H1 (cell line): ENCODE measurements at regions not wholly inside any gene's neighbourhood (a gene's known extent, or its start where the extent isn't known, plus 50 kb on each side); places are given as distances from the start of the nearest gene placed in this dataset.

Source experiments
- CTCF ChIA-PET: fragments of 300-600 bp; sonication (Branson Sonifier 250); formaldehyde crosslinking; loops from one replicate; lab custom pipeline; 2021; ENCODE audit not compliant: partially characterized antibody; lab: Charles Lee
- POLR2A ChIA-PET: fragments of 300-600 bp; sonication (Branson Sonifier 250); formaldehyde crosslinking; loops from one replicate; lab custom pipeline; 2021; ENCODE audit warnings: inconsistent platforms; ENCODE audit not compliant: partially characterized antibody; lab: Charles Lee
- DNase-seq, 2 experiments: peaks; one replicate each; pipeline versions ENCODE4 v3.0.0 to v3.0.0-alpha.2; 2010 to 2022; ENCODE audit warnings: low spot score in 2 of 2, low read depth in 1 of 2, mixed read lengths in 1 of 2
- FAIRE-seq: peaks from 2 replicates; lab custom pipeline; 2011; peaks lifted over from hg19 to GRCh38; lab: Jason Lieb, UNC
- H2AFZ ChIP-seq: 2 replicates; pipeline ENCODE4 v1.8.1; 2012; ENCODE audit warnings: low read length, inconsistent platforms
- H2AK5ac ChIP-seq: 2 replicates; pipeline ENCODE4 v1.6.1; 2013; ENCODE audit warnings: low read depth, low read length
- H2BK120ac ChIP-seq: replicated peaks from 2 replicates; pipeline ENCODE3; 2013; ENCODE audit warnings: low read depth, low read length, inconsistent platforms
- H2BK12ac ChIP-seq: 2 replicates; pipeline ENCODE4 v1.6.1; 2013; ENCODE audit warnings: low read depth, low read length
- H2BK15ac ChIP-seq: 2 replicates; pipeline ENCODE4 v1.6.1; 2013; ENCODE audit warnings: low read length
- H2BK20ac ChIP-seq: 2 replicates; pipeline ENCODE4 v1.6.1; 2013; ENCODE audit warnings: low read length
- H2BK5ac ChIP-seq: 2 replicates; pipeline ENCODE4 v1.6.1; 2013; ENCODE audit warnings: low read depth, low read length
- H3K14ac ChIP-seq: 2 replicates; pipeline ENCODE4 v1.6.1; 2013; ENCODE audit warnings: inconsistent platforms; ENCODE audit not compliant: insufficient read length
- H3K18ac ChIP-seq: 2 replicates; pipeline ENCODE4 v1.6.1; 2013; ENCODE audit warnings: low read length; ENCODE audit errors: extremely low read depth
- H3K23ac ChIP-seq: 2 replicates; pipeline ENCODE4 v1.6.1; 2013; ENCODE audit warnings: inconsistent platforms; ENCODE audit not compliant: insufficient read length
- H3K23me2 ChIP-seq: 2 replicates; pipeline ENCODE4 v1.6.1; 2013; ENCODE audit warnings: low read depth, low read length
- H3K27ac ChIP-seq: 2 replicates; pipeline ENCODE4 v1.6.1; 2011; ENCODE audit warnings: low read depth, low read length, inconsistent platforms
- H3K27me3 ChIP-seq, 4 experiments: replicated peaks in 1 of 4; 1 replicate in 1 of 4; 2 replicates in 3 of 4; pipeline versions ENCODE4 v1.6.1 to v1.8.1; 2011 to 2013; ENCODE audit warnings: low read length in 3 of 4, mild to moderate bottlenecking in 3 of 4, inconsistent platforms in 2 of 4, mixed read lengths in 2 of 4, moderate library complexity in 1 of 4; ENCODE audit not compliant: control insufficient read depth in 3 of 4, insufficient read depth in 3 of 4; ENCODE audit errors: extremely low read depth in 1 of 4
- H3K36me3 ChIP-seq, 4 experiments: 2 replicates each; pipeline versions ENCODE4 v1.6.1 to v1.8.1; 2011 to 2013; ENCODE audit warnings: mild to moderate bottlenecking in 4 of 4, low read length in 3 of 4, moderate library complexity in 2 of 4, control low read depth in 1 of 4, inconsistent platforms in 1 of 4; ENCODE audit not compliant: insufficient read depth in 4 of 4, control insufficient read depth in 2 of 4
- H3K4ac ChIP-seq: replicated peaks from 2 replicates; pipeline ENCODE3; 2013; ENCODE audit warnings: low read length, low read depth, mixed read lengths, inconsistent platforms; ENCODE audit not compliant: insufficient read length
- H3K4me1 ChIP-seq, 4 experiments: replicated peaks in 1 of 4; 1 replicate in 1 of 4; 2 replicates in 3 of 4; pipeline versions ENCODE4 v1.6.1 to v1.8.1; 2011 to 2013; ENCODE audit warnings: low read length in 3 of 4, inconsistent platforms in 2 of 4, mixed read lengths in 1 of 4; ENCODE audit not compliant: insufficient read depth in 4 of 4, control insufficient read depth in 3 of 4
- H3K4me2 ChIP-seq, 2 experiments: 2 replicates each; pipeline versions ENCODE4 v1.6.1 to v1.8.1; 2011 to 2013; ENCODE audit warnings: low read depth in 2 of 2, low read length in 2 of 2, control low read depth in 1 of 2, inconsistent platforms in 1 of 2, mild to moderate bottlenecking in 1 of 2; ENCODE audit not compliant: insufficient read depth in 1 of 2
- H3K4me3 ChIP-seq, 4 experiments: fragments of 200-600, 300-600 bp in 1 of 4; sonication (generic), shearing (Covaris generic), sonication (Bioruptor Twin) in 1 of 4; 2 replicates each; pipeline versions ENCODE4 v1.5.1 to v1.8.1; 2011 to 2016; ENCODE audit warnings: low read length in 4 of 4, low read depth in 3 of 4, control low read depth in 2 of 4, inconsistent platforms in 2 of 4, mild to moderate bottlenecking in 2 of 4, mixed read lengths in 1 of 4, moderate library complexity in 1 of 4; ENCODE audit not compliant: insufficient read depth in 2 of 4; ENCODE audit errors: extremely low read depth in 1 of 4
- H3K56ac ChIP-seq: replicated peaks from 2 replicates; pipeline ENCODE3; 2013; ENCODE audit warnings: low read depth, mild to moderate bottlenecking, mixed read lengths, low read length, inconsistent platforms; ENCODE audit not compliant: insufficient read length
- H3K79me1 ChIP-seq: 2 replicates; pipeline ENCODE4 v1.6.1; 2013; ENCODE audit warnings: low read depth, low read length, control low read depth
- H3K79me2 ChIP-seq, 2 experiments: 2 replicates each; pipeline versions ENCODE4 v1.6.1 to v1.8.1; 2012 to 2013; ENCODE audit warnings: low read length in 2 of 2, mild to moderate bottlenecking in 2 of 2, inconsistent platforms in 1 of 2; ENCODE audit not compliant: insufficient read depth in 2 of 2, control insufficient read depth in 1 of 2
- H3K9ac ChIP-seq, 4 experiments: replicated peaks in 1 of 4; 1 replicate in 1 of 4; 2 replicates in 3 of 4; pipeline versions ENCODE4 v1.6.1 to v1.8.1; 2011 to 2013; ENCODE audit warnings: low read depth in 3 of 4, low read length in 3 of 4, control low read depth in 2 of 4, mild to moderate bottlenecking in 2 of 4, moderate library complexity in 2 of 4, inconsistent platforms in 1 of 4; ENCODE audit errors: extremely low read depth in 1 of 4
- H3K9me3 ChIP-seq, 2 experiments: 2 replicates each; pipeline versions ENCODE4 v1.6.1 to v1.8.1; 2012 to 2013; ENCODE audit warnings: mild to moderate bottlenecking in 2 of 2, moderate library complexity in 2 of 2, control low read depth in 1 of 2, inconsistent platforms in 1 of 2, low read depth in 1 of 2, low read length in 1 of 2, mixed read lengths in 1 of 2; ENCODE audit not compliant: insufficient read depth in 2 of 2
- H4K20me1 ChIP-seq, 2 experiments: replicated peaks in 1 of 2; 2 replicates each; pipeline versions ENCODE3 to v1.8.1; 2011 to 2013; ENCODE audit warnings: inconsistent platforms in 2 of 2, low read length in 2 of 2, mild to moderate bottlenecking in 1 of 2; ENCODE audit not compliant: insufficient read depth in 2 of 2, control insufficient read depth in 1 of 2
- H4K5ac ChIP-seq: 2 replicates; pipeline ENCODE4 v1.6.1; 2013; ENCODE audit warnings: low read length, low read depth, mixed read lengths, inconsistent platforms; ENCODE audit not compliant: insufficient read length
- H4K8ac ChIP-seq: 2 replicates; pipeline ENCODE4 v1.8.0; 2013; ENCODE audit warnings: mild to moderate bottlenecking, moderate library complexity, low read length, inconsistent platforms; ENCODE audit not compliant: insufficient read depth; ENCODE audit errors: extremely low read depth
- H4K91ac ChIP-seq: replicated peaks from 2 replicates; pipeline ENCODE3; 2013; ENCODE audit warnings: low read length, mixed read lengths, inconsistent platforms; ENCODE audit not compliant: insufficient read length
- JUND ChIP-seq: IDR thresholded peaks from 2 replicates; pipeline ENCODE4 v1.6.1; 2011; ENCODE audit warnings: mild to moderate bottlenecking, improper control_type of control experiment, low read length
- SRF ChIP-seq: IDR thresholded peaks from 2 replicates; pipeline ENCODE4 v1.6.1; 2011; ENCODE audit warnings: mild to moderate bottlenecking, low read depth, low read length, moderate library complexity
- WGBS, 2 experiments: shearing (Covaris generic) in 1 of 2; methylation state at CpG; one replicate each; pipeline versions ENCODE4 v1.1.6 to v1.1.7; 2013 to 2015; ENCODE audit warnings: low lambda C conversion rate in 2 of 2, mixed read lengths in 2 of 2, inconsistent platforms in 1 of 2, low coverage in 1 of 2, missing lambda C conversion rate in 1 of 2; ENCODE audit not compliant: insufficient replicate concordance in 2 of 2, insufficient coverage in 1 of 2, insufficient read length in 1 of 2; ENCODE audit errors: extremely low coverage in 1 of 2, missing lambda C conversion rate in 1 of 2; 5-methylcytosine and 5-hydroxymethylcytosine counted together
- TF ChIP-seq, protein P1 (sequence below): IDR thresholded peaks from 2 replicates; pipeline ENCODE4 v1.6.1; 2011; ENCODE audit warnings: low read depth, mild to moderate bottlenecking, low read length; ENCODE audit not compliant: insufficient read depth

DNA sequence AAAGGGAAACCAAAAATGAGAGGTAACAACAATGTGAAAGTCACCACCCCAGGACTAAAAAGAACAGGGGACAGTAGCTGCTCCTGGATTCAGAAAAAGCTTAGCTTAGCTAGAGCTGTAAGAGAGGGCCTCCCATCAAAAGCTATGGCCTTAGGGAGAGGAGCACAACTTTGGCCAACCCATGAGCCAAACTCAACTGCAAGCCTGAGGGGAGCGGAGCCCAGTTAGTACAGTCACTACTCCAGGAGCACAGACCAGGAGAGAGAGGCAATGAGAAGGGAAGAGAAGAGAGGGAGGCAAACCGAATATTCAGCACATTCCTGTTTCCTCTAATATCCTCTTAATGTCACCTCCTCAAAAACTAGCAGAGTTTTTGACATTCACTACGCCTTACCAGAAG is 917.1 kb upstream of the INTU start:
- ChIA-PET POLR2A (no interaction called here), CTCF (no interaction called here)
- Histone ChIP-seq H3K36me3 (no peaks in the 10 kb centered on the region), H3K27ac (no peak overlapping the region), H3K9ac (no peak overlapping the region), H4K8ac (no peak overlapping the region), H3K4me2 (0 out of 4 replicates have a peak overlapping the region, but pooled peaks of 1 of the 2 experiments have one; percentile 17), H3K79me1 (no peaks in the 10 kb centered on the region), H3K4me3 (no peak overlapping the region), H2BK5ac (peak overlapping the region; percentile 85; the same call in 1 of the 2 replicates), H3K14ac (no peak overlapping the region), H2AFZ (0 out of 2 replicates have a peak overlapping the region, but pooled peaks have one; percentile 21), H4K20me1 (no peaks in the 10 kb centered on the region), H3K23ac (no peak overlapping the region), H3K23me2 (no peaks in the 10 kb centered on the region), H2BK120ac (peak overlapping the region; percentile 4), H4K91ac (peak overlapping the region; percentile 69), H2BK12ac (peak overlapping the region; percentile 60), H4K5ac (peak overlapping the region; percentile 75), H2BK15ac (no peak overlapping the region), H3K4me1 (peaks cover 0 to 7% (median 3%) of the 10 kb centered on the region in 4 experiments; a peak in 2 of 7 replicates), H3K18ac (peak overlapping the region; percentile 34), H3K79me2 (no peaks in the 10 kb centered on the region), H3K9me3 (no peaks in the 10 kb centered on the region), H3K56ac (no peak overlapping the region), H3K4ac (no peak overlapping the region), H3K27me3 (no peaks in the 10 kb centered on the region), H2AK5ac (no peak overlapping the region), H2BK20ac (peak overlapping the region; percentile 6; the same call in 1 of the 2 replicates)
- DNase-seq: no peak
- WGBS, 2 experiments: 93% methylated on average over 3 of the region's 3 CpGs; no CpG with 5 or more reads in 1 of the 2 experiments
- no peak for FAIRE-seq
- TF ChIP-seq, protein P1, sequence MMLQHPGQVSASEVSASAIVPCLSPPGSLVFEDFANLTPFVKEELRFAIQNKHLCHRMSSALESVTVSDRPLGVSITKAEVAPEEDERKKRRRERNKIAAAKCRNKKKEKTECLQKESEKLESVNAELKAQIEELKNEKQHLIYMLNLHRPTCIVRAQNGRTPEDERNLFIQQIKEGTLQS: no peak
- TF ChIP-seq JUND (no peak), SRF (no peak)
